ENCODE measurements at regions not wholly inside any gene's neighbourhood (a gene's known extent, or its start where the extent isn't known, plus 50 kb on each side); places are given as distances from the start of the nearest gene placed in this dataset.

DNA sequence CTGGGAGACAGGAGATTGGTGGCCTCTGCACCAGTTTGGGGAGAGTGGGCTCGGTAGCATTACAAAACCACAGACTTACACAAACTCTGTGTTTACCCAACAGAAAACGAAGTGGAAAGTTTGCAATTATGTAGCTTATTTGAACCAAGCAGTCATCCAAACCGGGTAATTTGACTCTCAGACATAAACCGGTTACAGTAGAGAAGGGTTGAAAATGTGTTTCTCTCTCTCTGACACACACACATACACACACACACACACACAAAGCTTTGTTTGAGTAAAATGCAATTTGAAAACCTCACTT lies 97.1 kb upstream of the ZNF608 start:
- in situ Hi-C loops (cut with HindIII; ENCODE audit: low sequenced_read_pairs): no loop called here
- H3K4me3 ChIP-seq (ENCODE audit: low read depth, low read length): no peak overlapping the region
- TF ChIP-seq, protein P1, sequence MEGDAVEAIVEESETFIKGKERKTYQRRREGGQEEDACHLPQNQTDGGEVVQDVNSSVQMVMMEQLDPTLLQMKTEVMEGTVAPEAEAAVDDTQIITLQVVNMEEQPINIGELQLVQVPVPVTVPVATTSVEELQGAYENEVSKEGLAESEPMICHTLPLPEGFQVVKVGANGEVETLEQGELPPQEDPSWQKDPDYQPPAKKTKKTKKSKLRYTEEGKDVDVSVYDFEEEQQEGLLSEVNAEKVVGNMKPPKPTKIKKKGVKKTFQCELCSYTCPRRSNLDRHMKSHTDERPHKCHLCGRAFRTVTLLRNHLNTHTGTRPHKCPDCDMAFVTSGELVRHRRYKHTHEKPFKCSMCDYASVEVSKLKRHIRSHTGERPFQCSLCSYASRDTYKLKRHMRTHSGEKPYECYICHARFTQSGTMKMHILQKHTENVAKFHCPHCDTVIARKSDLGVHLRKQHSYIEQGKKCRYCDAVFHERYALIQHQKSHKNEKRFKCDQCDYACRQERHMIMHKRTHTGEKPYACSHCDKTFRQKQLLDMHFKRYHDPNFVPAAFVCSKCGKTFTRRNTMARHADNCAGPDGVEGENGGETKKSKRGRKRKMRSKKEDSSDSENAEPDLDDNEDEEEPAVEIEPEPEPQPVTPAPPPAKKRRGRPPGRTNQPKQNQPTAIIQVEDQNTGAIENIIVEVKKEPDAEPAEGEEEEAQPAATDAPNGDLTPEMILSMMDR (IDR thresholded peaks at IDR 0.05; ENCODE audit: low read depth, low read length, missing control alignments): no peak
- no peak for DNase-seq (ENCODE audit: low read depth)

DNA sequence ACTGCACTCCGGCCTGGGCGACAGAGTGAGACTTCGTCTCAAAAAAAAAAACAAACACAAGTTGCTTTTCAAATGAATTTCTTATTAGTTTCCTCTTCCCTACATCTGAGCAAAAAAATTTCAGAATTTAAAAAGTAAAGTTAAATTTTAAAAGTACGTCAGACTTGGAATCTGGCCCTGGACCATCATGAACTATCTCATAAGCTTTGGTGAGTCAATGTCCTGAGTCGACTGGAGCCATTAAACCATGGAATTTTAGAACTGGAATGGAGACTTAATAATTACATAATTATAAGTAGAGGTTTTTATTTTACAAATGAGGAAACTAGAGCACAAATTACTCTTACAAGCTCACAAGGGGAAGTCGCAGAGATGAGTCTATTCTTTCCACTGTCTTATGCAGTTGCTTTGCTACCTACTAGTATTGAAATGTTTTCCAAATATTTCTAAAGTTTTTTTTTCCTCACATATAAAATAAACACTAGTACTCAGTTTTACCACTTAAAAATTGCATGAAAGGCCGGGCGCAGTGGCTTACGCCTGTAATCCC lies 98.0 kb upstream of the ZNF608 start:
- no peak overlapping the region for H3K4me3 ChIP-seq (ENCODE audit: low read depth, low read length)
- in situ Hi-C loops (cut with HindIII; ENCODE audit: low sequenced_read_pairs): no loop called here
- TF ChIP-seq, protein P1 (IDR thresholded peaks at IDR 0.05; ENCODE audit: low read depth, low read length, missing control alignments): no peak
- DNase-seq (ENCODE audit: low read depth): no peak

DNA sequence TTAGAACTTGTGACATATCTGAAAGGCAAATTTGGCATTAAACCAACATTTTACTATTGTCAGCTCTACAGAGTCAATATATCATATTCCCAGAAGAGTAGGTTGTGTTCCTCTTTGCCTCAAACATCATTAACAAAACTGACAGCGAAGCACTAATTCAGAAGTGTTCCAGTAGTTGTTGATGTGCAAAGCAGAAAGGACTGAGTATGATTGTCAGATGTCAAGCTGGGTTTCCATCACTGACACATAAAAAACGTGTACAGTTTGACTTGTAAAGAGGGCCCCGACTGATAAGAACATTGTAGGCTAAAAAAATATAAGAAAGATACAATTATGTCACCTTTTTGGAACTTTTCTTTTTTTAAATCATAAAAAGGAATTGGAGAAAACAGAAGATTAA lies 101.5 kb upstream of the ZNF608 start:
- in situ Hi-C loops (cut with HindIII; ENCODE audit: low sequenced_read_pairs): no loop called here
- no peak overlapping the region for H3K4me3 ChIP-seq (ENCODE audit: low read depth, low read length)
- TF ChIP-seq, protein P1 (IDR thresholded peaks at IDR 0.05; ENCODE audit: low read depth, low read length, missing control alignments): no peak
- DNase-seq (ENCODE audit: low read depth): no peak

DNA sequence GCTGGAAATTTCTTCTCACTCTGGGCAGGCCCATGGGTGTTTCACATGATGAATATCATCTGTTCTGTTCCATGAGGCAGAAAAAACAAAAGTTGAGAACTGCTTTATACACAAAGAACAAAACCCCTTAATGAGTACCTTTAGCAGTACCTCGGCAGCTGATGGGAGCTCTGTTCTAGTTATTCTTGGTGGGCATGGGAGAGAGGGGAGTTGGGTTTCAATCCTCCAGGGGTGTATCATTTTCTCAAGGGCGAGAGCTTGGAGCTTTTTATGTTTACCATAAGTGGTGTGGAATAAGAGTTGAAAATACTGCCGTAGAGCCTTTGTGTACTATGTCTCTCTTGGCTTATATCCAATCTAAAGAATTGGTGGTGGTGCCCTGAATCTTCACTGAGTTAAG lies 103.3 kb upstream of the ZNF608 start:
- TF ChIP-seq, protein P1 (IDR thresholded peaks at IDR 0.05; ENCODE audit: low read depth, low read length, missing control alignments): no peak
- in situ Hi-C loops (cut with HindIII; ENCODE audit: low sequenced_read_pairs): no loop called here
- H3K4me3 ChIP-seq (ENCODE audit: low read depth, low read length): no peak overlapping the region
- no peak for DNase-seq (ENCODE audit: low read depth)

DNA sequence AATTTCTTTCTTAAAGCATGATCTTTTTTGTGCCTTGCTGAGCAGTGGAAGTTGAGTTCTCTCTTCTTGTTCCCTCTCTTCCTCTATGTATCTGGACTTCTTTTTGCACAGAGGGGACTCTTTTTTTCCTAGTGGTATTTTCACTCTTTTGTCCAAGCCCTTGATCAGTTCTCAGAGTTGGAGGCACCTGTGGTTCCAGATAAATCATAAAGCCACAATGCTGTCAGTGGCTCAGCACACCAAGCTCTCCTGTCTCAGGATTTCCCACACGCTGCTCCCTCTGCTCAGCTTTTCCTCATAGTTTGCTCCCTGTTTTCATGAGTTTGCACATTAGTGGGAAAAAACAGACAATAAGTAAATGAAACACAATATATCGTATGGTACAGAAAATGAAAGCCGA lies 110.3 kb upstream of the ZNF608 start:
- in situ Hi-C loops (cut with HindIII; ENCODE audit: low sequenced_read_pairs): no loop called here
- TF ChIP-seq, protein P1 (IDR thresholded peaks at IDR 0.05; ENCODE audit: low read depth, low read length, missing control alignments): no peak
- H3K4me3 ChIP-seq (ENCODE audit: low read depth, low read length): no peak overlapping the region
- no peak for DNase-seq (ENCODE audit: low read depth)

DNA sequence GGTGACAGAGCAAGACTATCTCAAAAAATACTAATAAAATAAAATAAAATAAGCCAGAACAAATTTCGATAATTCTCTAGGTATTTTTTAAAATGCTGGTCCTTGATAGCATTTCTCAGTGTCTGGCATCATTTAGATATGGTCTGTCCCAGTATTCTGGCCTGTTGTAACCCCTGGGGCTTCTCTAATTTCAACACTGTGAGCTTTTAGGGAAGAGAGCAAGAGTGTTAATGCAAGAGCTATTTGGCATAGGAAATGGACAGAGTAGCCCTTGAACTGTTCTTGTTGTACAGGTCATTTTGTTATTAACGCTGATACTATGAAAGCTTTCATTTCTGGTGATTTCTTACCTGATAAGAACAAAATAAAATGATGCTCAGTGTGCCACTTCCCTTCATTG lies 112.2 kb upstream of the ZNF608 start:
- in situ Hi-C loops (cut with HindIII; ENCODE audit: low sequenced_read_pairs): no loop called here
- H3K4me3 ChIP-seq (ENCODE audit: low read depth, low read length): no peak overlapping the region
- TF ChIP-seq, protein P1 (IDR thresholded peaks at IDR 0.05; ENCODE audit: low read depth, low read length, missing control alignments): no peak
- DNase-seq (ENCODE audit: low read depth): no peak

DNA sequence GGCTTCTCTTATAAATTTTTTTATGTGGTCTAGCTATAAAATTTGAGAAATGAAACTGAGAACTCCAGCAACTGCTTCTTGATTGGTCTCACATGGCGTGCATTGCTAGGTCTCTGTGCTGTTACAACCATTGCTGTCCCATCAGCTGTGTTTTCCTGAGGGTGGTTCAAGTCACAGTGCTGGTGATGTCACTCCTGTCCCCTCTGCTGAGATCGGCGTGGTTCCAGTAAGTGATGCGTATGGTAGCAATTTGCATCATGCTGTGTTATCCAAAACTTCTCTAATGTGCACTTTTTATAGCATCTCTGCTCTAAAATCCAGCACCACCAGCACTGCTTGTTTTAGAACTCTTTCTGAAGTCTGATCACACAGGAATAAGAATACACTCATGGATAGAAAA lies 112.6 kb upstream of the ZNF608 start:
- H3K4me3 ChIP-seq (ENCODE audit: low read depth, low read length): no peak overlapping the region
- TF ChIP-seq, protein P1 (IDR thresholded peaks at IDR 0.05; ENCODE audit: low read depth, low read length, missing control alignments): no peak
- in situ Hi-C loops (cut with HindIII; ENCODE audit: low sequenced_read_pairs): no loop called here
- no peak for DNase-seq (ENCODE audit: low read depth)
